ENCODE measurements at regions not wholly inside any gene's neighbourhood (a gene's known extent, or its start where the extent isn't known, plus 50 kb on each side); places are given as distances from the start of the nearest gene placed in this dataset.

DNA sequence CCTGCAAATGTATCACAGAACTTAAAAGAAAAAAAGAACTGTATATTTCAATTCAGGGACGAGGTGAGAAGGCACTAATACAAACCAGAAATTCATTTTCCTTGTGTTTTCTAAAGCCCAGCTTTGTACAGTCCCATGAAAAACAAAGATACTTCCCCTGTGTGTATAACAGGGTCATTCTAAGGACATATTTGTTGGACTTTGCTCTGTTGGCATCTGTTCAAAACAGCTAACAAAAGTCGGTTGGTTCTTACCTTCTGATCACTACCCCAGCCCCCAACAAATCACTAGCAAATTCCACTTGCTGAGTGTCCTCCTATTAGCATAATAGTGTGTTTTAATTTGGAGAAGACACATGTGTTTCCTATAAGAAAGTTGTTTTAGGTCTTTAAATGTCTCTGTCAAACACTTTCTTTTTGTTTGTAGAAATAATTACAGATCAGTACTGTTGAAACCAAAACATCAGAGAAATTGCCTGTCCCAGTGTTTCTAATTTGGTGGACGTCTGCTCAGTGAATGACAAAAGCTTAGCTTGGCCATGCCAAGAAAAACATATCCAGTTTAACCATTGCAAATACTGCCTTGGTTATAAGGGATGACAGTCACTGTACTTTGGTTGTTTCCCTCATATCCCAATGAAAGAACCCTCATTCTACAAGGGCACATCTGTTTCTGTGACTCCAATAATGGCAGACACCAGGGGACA is 480.5 kb downstream of the EBF1 start:
- Mint-ChIP-seq H3K27me3 (no peaks in the 10 kb centered on the region), H3K4me3 (no peak overlapping the region), H3K4me1 (ENCODE audit: low read depth in 2 of 2) (no peaks in the 10 kb centered on the region), H3K27ac (no peak overlapping the region), H3K36me3 (ENCODE audit: insufficient read depth) (no peaks in the 10 kb centered on the region), H3K9me3 (no peaks in the 10 kb centered on the region)
- ATAC-seq (replicated peaks) (no peak), DNase-seq (no peak)

DNA sequence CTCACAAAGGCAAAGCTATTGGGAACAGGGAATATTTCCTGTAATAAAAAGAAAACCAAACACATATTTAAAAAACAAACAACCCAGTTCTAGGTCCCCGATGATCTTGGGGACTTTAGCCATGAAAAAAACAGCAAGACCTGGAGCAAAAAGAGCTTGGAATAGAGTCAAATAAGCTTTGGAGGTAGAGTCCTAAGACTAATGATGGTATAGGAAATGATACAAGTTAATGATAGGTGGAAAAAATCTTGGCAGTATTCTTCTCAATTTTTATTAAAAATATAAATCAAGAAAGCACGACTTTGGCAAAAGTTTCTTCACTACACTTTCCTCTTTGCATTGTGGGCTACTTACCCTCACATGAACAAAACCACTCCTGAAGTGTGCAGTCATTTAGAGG is 481.5 kb downstream of the EBF1 start:
- ATAC-seq (replicated peaks) (no peak), DNase-seq (no peak)
- Mint-ChIP-seq H3K9me3 (no peaks in the 10 kb centered on the region), H3K4me1 (ENCODE audit: low read depth in 2 of 2) (no peaks in the 10 kb centered on the region), H3K27ac (no peak overlapping the region), H3K4me3 (no peak overlapping the region), H3K36me3 (ENCODE audit: insufficient read depth) (no peaks in the 10 kb centered on the region), H3K27me3 (no peaks in the 10 kb centered on the region)

DNA sequence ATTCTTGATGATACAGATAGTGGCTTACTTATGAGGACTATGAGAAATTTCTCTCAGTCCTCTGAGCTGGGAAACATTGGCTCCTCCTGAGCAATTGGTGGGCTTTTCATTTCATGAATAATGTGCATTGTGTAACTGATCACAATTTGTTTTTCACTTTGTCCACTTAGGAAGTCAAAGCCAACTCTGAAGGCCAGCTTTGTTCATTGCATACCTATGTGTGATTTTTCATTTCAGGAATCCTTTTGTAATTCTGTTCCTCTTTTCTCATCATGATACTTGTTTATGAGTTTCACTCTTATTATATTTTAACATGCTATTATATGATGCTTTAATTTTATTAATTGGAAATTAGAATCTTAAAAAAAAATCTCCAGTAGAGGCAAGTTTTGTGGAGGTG is 483.0 kb downstream of the EBF1 start:
- Mint-ChIP-seq H3K27ac (no peak overlapping the region), H3K27me3 (no peaks in the 10 kb centered on the region), H3K4me3 (no peak overlapping the region), H3K9me3 (no peaks in the 10 kb centered on the region), H3K36me3 (ENCODE audit: insufficient read depth) (no peaks in the 10 kb centered on the region), H3K4me1 (ENCODE audit: low read depth in 2 of 2) (no peaks in the 10 kb centered on the region)
- no peak for ATAC-seq (replicated peaks)
- no peak for DNase-seq

DNA sequence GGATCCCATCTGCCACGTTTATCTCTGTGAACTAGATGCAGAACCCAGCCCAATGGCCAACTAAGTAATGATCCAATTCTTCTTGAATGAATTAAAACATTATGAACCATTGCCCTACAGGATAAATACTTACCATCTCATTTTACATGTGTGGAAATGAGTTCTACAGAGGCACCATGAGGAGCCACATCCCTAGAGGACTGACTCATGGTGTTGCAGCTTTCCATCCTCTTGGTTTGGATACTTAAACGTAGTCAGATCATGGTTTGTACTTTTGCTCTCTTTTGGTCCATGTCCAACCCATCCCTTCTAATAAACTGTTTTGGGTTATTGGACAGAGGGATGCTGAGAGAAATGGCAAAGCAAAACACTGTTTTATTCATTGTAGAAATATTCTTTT is 484.8 kb downstream of the EBF1 start:
- Mint-ChIP-seq H3K9me3 (no peaks in the 10 kb centered on the region), H3K27ac (no peak overlapping the region), H3K4me1 (ENCODE audit: low read depth in 2 of 2) (no peaks in the 10 kb centered on the region), H3K27me3 (no peaks in the 10 kb centered on the region), H3K4me3 (no peak overlapping the region), H3K36me3 (ENCODE audit: insufficient read depth) (no peaks in the 10 kb centered on the region)
- ATAC-seq (replicated peaks) (no peak), DNase-seq (no peak)

DNA sequence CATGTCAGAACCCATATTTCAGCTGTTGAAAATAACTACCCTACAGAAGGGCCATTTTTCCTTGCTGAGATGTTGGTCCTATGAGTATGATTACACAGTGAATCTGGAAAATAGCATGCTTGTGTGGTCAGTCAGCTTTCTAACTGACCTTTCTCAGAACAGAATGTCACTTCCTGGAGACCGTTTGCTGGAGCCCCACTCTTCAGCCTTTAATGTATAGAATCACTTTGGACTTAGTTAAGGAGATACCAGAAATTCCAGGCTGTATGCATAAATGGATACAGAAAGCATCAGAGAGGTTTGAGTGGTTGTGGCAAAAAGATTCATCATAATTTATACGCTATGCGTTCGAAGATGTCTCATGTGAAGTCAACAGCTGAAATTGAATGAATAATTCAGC is 488.1 kb downstream of the EBF1 start:
- no peaks in the 10 kb centered on the region for H3K36me3 Mint-ChIP-seq (ENCODE audit: insufficient read depth)
- no peak overlapping the region for H3K27ac Mint-ChIP-seq
- peaks cover 0 to 2% of the 10 kb centered on the region in 2 donors for H3K9me3 Mint-ChIP-seq
- no peak overlapping the region for H3K4me3 Mint-ChIP-seq
- no peak for DNase-seq
- no peak for ATAC-seq (replicated peaks)
- H3K27me3 Mint-ChIP-seq: peaks cover 0 to 4% of the 10 kb centered on the region in 2 donors
- H3K4me1 Mint-ChIP-seq (ENCODE audit: low read depth in 2 of 2): no peaks in the 10 kb centered on the region

DNA sequence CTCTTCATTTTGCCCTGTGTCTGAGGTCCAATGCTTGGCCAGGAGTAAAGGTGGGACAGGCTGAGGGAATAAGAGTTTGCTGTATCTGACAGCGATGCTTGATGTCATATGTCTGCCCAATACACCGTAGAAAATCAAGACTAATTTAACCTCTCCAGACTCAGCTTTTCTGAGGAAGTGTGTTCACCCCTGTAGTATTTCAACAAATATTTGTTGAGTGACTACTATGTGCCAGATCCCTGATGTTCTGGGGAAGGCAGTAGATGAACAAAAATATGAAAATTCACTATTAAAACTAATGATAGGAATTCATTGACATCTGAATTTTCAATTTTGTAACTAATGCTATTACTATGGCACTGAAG is 489.7 kb downstream of the EBF1 start:
- Mint-ChIP-seq H3K4me1 (ENCODE audit: low read depth in 2 of 2) (no peaks in the 10 kb centered on the region), H3K27ac (no peak overlapping the region), H3K27me3 (peaks cover 0 to 4% of the 10 kb centered on the region in 2 donors), H3K9me3 (peaks cover 0 to 2% of the 10 kb centered on the region in 2 donors), H3K4me3 (no peak overlapping the region), H3K36me3 (ENCODE audit: insufficient read depth) (no peaks in the 10 kb centered on the region)
- DNase-seq (no peak), ATAC-seq (replicated peaks) (no peak)

DNA sequence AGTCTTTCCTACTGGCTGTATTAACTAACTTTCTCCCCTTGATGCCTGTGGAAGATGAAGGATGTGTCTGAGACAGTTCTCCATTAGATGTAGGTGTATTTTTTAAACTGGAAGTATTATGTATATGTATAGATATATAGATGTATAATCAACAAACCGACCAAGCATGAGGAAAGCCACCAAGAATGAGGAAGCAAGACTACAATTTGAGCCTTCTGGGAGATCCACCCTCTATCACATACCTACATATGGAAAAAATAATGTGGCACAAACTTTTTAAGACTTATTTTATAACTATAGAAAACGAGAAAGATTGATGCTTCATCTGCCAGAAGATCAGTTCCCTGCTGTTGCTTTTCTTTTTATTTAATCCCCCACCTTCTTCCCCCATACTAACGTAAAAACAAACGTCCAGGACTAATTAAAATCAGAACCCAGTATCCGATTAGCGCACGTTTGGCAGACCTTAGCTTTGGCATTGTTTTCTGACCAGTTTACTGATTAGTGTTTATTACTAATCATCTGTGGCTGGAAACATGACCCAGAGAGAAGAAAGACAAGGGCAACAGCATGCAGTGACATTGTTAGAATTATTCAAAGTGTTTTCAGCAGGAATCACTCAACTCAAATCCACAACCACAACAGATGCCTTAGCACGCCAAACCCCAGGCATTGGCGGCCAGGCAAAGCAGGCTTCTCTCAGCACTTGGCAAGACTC is 490.2 kb downstream of the EBF1 start:
- Mint-ChIP-seq H3K4me1 (ENCODE audit: low read depth in 2 of 2) (no peaks in the 10 kb centered on the region), H3K9me3 (peaks cover 0 to 2% of the 10 kb centered on the region in 2 donors), H3K36me3 (ENCODE audit: insufficient read depth) (no peaks in the 10 kb centered on the region), H3K27me3 (peaks cover 0 to 4% of the 10 kb centered on the region in 2 donors), H3K27ac (no peak overlapping the region), H3K4me3 (no peak overlapping the region)
- DNase-seq (no peak), ATAC-seq (replicated peaks) (no peak)

DNA sequence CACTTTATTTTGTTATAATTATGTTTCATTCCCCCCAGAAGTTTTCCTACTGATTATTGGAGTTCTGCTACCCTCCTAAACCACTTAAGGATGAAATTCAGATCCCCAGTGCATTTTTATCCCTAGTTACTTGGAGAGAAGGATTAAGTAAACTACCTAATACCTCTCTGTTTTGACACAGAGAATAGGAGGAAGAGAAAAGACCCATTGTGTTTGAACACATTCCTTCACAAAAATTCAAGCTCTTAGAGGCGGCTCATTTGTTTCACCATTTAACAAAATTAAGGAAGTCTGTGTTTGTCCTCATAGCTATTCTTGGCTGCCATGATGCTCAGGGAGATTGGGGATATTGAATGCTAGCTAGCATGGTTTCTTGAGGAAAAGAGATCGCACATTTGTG is 492.6 kb downstream of the EBF1 start:
- H3K4me1 Mint-ChIP-seq (ENCODE audit: low read depth in 2 of 2): no peaks in the 10 kb centered on the region
- H3K9me3 Mint-ChIP-seq: peaks cover 0 to 2% of the 10 kb centered on the region in 2 donors
- H3K36me3 Mint-ChIP-seq (ENCODE audit: insufficient read depth): no peaks in the 10 kb centered on the region
- ATAC-seq (replicated peaks) (no peak), DNase-seq (no peak)
- H3K4me3 Mint-ChIP-seq: no peak overlapping the region
- H3K27me3 Mint-ChIP-seq: peaks cover 0 to 4% of the 10 kb centered on the region in 2 donors
- H3K27ac Mint-ChIP-seq: no peak overlapping the region

DNA sequence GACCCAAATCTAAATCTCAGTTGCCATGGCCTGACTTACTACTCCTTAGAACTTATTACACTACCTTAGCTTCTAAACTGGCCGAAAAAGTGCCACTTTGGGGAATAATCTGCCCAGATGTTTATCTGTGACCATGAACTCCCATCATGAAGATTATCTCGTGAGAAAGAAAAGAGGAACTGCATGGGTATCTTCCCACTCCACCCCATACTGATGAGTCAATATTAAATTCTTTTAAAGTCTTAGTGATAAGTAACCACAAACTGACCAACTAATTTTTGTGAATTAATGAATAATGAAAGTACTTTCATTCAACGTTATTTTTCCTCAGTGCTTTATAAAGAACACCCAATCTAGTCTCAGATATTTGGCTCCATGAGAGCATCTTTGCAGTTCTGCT is 493.5 kb downstream of the EBF1 start:
- Mint-ChIP-seq H3K27ac (no peak overlapping the region), H3K4me3 (no peak overlapping the region), H3K27me3 (peaks cover 0 to 4% of the 10 kb centered on the region in 2 donors), H3K4me1 (ENCODE audit: low read depth in 2 of 2) (no peaks in the 10 kb centered on the region), H3K36me3 (ENCODE audit: insufficient read depth) (no peaks in the 10 kb centered on the region), H3K9me3 (peaks cover 0 to 2% of the 10 kb centered on the region in 2 donors)
- ATAC-seq (replicated peaks): no peak
- DNase-seq: no peak

DNA sequence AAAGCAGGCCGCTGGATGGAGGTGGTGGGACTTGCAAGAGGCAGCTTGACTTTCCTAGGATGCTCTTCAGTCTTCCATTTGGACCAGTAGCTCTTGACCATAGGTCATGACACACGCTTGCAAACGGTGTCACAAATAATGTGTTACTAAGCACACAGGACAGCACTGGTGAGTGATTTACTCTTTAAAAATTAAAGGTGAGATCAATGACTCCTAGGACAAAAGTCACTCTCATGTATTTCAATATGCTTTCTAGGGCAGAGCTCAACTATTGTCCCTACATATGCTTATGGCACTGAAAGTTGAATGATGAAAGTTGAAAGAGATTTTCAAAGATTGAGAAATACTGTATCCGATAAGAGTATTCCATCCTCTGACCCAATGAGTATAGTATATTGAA is 496.7 kb downstream of the EBF1 start:
- Mint-ChIP-seq H3K4me1 (ENCODE audit: low read depth in 2 of 2) (no peaks in the 10 kb centered on the region), H3K36me3 (ENCODE audit: insufficient read depth) (no peaks in the 10 kb centered on the region), H3K27ac (no peak overlapping the region), H3K4me3 (no peak overlapping the region), H3K27me3 (peaks cover 1 to 6% of the 10 kb centered on the region in 2 donors), H3K9me3 (peaks cover 0 to 4% of the 10 kb centered on the region in 2 donors)
- DNase-seq: no peak
- ATAC-seq (replicated peaks): no peak

DNA sequence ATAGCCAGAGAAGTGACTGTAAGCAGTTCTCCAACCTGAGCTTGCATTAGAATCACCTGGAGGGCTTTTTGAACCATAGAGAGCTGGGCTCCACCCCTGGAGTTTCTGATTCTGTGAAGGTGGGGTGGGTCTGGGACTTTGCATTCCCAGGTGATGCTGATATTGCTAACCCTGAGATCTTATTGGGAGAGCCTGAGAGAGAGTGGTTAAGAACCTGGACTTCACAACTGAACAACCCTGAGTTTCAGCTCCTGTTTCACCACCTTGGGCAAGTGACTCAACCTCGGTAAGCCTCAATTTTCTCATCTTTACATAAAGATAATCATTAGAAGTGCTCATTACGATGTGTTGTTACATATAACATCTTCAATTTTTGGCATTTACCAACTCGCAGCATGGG is 498.6 kb downstream of the EBF1 start:
- Mint-ChIP-seq H3K4me1 (ENCODE audit: low read depth in 2 of 2) (no peaks in the 10 kb centered on the region), H3K9me3 (peaks cover 0 to 2% of the 10 kb centered on the region in 2 donors), H3K4me3 (no peak overlapping the region), H3K27me3 (peaks cover 0 to 6% of the 10 kb centered on the region in 2 donors), H3K27ac (no peak overlapping the region), H3K36me3 (ENCODE audit: insufficient read depth) (no peaks in the 10 kb centered on the region)
- ATAC-seq (replicated peaks) (no peak), DNase-seq (no peak)

DNA sequence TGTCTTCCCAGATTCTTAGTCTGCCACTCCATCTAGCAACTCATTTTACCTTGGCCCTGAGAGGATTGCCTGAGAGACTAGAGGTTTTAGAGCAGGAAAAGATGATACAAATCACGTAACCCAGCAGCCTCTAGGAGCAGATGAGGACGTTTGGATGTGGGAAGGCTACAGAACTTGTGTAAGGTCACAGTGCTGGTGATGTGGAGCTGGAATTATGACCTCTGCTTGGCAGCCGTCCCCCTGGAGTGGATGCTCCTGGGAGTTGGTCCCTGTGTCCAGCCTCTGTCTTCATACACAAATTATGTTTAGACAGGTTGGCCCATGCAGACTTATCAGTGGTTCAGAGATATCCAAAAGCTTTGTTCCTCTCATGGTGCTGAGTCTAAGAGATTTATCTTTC is 499.0 kb downstream of the EBF1 start:
- Mint-ChIP-seq H3K9me3 (peaks cover 0 to 2% of the 10 kb centered on the region in 2 donors), H3K4me3 (no peak overlapping the region), H3K4me1 (ENCODE audit: low read depth in 2 of 2) (no peaks in the 10 kb centered on the region), H3K36me3 (ENCODE audit: insufficient read depth) (no peaks in the 10 kb centered on the region), H3K27me3 (peaks cover 0 to 6% of the 10 kb centered on the region in 2 donors), H3K27ac (no peak overlapping the region)
- DNase-seq (no peak), ATAC-seq (replicated peaks) (no peak)

DNA sequence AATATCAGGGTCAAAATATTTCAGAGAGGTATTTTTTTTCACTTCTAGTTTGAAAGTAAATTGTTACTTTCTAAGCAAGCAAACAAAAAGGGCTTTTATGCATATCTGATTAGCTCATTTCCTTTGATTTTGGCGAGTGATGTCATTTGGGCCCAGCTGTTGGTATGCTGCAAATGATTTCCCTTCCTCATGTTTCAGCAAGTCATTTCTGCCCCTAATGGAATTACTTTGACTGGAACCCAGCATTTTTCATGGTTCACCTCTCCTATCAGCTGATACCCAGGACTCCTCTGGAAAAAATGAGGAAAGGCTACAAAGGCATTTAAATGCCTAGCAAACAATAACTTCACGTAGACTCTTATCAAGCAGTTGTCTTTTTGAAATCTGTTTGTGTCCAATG is 500.6 kb downstream of the EBF1 start:
- no peak overlapping the region for H3K4me3 Mint-ChIP-seq
- DNase-seq: no peak
- no peaks in the 10 kb centered on the region for H3K4me1 Mint-ChIP-seq (ENCODE audit: low read depth in 2 of 2)
- H3K36me3 Mint-ChIP-seq (ENCODE audit: insufficient read depth): no peaks in the 10 kb centered on the region
- ATAC-seq (replicated peaks): no peak
- H3K9me3 Mint-ChIP-seq: peaks cover 0 to 2% of the 10 kb centered on the region in 2 donors
- H3K27me3 Mint-ChIP-seq: peaks cover 0 to 6% of the 10 kb centered on the region in 2 donors
- H3K27ac Mint-ChIP-seq: no peak overlapping the region

DNA sequence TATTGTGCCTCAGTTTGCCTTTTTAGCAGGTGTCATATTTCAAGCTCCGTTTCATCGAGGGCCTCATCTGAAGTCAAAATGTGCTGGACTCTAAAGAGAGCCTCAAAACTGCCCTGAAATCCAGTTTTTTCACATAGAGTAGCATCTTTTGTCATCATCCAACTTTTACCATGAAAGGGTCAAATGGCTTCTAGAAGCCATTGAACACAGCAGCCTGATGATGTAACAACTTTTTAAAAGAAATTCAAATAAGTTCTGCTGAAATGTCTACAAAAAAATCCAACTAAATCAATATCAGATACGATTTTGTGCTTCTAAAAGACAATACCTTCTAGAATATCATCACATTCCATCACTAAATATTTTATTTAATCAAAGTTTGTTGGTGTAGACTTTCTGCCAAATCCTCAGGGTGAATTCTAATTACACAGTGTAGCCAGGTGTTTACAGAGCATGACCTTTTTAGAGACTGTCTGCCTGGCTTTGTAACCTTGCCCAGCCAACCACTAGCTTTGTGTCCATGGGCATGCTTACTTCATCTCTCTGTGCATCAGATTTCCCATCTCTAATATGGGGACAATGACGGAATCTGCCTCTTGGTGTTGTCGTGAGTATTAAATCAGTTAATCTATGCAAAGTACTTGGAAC is 505.0 kb downstream of the EBF1 start:
- no peak for ATAC-seq (replicated peaks)
- no peak overlapping the region for H3K4me3 Mint-ChIP-seq
- no peak for DNase-seq
- peaks cover 0 to 2% of the 10 kb centered on the region in 2 donors for H3K9me3 Mint-ChIP-seq
- no peaks in the 10 kb centered on the region for H3K4me1 Mint-ChIP-seq (ENCODE audit: low read depth in 2 of 2)
- H3K27ac Mint-ChIP-seq: no peak overlapping the region
- no peaks in the 10 kb centered on the region for H3K36me3 Mint-ChIP-seq (ENCODE audit: insufficient read depth)
- H3K27me3 Mint-ChIP-seq: peaks cover 0 to 6% of the 10 kb centered on the region in 2 donors

All from effector memory CD8-positive, alpha-beta T cell (primary cell).